GM18499 (cell line): ENCODE measurements at regions not wholly inside any gene's neighbourhood (a gene's known extent, or its start where the extent isn't known, plus 50 kb on each side); places are given as distances from the start of the nearest gene placed in this dataset.

Source experiments
- ATAC-seq: cut with Tn5 transposase; IDR thresholded peaks from one replicate; pipeline ENCODE4 v1.9.1; 2021; ENCODE audit warnings: moderate number of reproducible peaks; ENCODE audit not compliant: insufficient read depth, unreplicated experiment

DNA sequence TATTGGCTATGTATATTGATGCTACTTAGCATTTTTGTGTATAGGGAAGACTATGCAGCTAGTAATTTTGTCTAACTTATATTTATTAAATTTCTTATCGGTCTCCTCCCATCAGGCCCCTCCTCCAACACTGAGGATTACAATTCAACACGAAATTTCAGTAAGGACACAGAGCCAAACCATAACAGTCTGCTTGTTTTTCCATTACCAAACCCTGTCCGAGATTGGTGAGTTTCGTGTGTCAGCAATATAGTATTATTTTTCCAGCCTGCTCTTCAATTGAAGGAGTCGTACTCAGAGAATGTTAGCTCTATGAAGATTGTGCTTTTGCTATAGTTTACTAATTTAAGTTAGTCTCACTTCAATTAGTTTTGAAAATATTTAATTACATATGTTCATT lies 1495.3 kb downstream of the MRPL39 start:
- ATAC-seq, result no peak

DNA sequence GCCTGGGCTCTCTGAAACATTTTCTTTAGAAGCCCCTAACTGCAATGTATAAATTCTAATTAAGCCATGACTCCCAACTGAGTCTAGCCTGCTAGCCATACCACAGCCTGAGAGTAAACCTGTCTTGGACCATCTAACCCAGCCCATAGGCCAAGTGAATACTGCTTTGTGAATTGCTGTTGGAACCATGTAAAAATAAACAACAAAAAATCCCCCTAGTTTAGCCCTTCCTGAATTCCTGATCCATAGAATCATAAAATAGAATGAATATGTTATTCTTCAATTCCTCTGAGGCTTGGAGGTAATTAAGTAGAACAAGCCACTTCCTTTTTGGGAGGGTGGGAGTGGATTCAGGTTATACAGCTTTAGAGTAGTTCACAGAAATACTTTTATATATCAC lies 1496.4 kb downstream of the MRPL39 start:
- no peak for ATAC-seq

- ATAC-seq, result no peak
Measured at GRCh38 chr21:24097181-24097580, 1510.1 kb downstream of the MRPL39 start.

DNA sequence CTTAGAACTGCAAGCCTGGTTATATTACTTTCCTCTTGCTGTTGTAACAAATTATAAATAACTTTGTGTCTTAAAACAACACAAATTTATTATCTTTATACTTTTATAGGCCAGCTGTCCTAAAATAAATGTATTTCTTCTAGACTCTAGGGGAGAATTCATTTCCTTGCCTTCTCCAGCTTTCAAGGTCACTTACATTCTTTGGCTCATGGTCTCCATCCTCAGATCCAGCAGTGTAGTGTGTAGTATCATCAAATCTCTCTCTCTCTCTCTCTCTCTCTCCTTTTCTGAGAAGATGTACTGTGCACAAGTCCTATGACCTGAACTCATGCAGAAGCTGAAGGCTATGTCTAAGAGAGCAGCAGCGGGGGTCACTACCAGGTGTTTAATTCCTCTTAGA lies 1510.6 kb downstream of the MRPL39 start:
- ATAC-seq, result no peak

DNA sequence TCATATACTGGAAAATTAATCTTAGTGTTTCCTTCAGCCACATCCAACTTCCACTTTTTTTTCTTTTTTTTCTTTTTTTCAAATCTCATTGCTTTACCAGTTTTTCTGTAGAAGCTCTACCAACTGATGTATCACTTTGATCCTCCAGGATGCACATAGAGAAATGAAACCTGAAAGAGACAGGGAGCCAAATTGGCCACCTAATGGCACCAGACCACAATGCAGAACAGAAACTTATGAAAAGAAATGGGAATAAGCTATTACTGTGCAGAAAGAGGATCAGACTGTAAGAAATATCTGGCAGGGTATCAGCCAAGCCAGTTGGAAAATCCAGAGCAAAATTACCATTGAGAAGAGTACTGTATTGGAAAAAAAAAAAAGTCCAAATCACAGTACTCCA lies 1514.2 kb downstream of the MRPL39 start:
- ATAC-seq, result no peak

- ATAC-seq, result no peak
Measured at GRCh38 chr21:24076179-24076578, 1531.1 kb downstream of the MRPL39 start.

DNA sequence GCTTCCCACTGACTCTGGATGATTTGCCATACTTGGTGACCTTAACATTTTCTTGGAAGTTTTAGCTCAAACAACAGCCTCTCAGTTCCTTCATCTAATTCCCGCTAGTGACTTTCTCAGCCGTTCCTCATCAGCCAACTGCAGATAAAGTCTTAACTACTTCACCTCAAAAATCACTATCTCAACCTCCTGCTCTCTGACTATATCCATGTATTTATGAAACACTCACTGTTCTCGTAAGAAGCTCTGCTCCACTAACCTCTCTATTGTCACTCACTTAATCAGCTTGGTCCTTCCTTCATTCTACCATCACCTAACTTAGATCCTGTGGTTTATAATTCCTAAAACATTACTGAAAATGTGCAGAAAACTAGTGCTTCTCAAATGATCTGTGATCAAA lies 1551.6 kb downstream of the MRPL39 start:
- ATAC-seq, result no peak

GRCh38 chr21:24050231-24050630 lies 1557.0 kb downstream of the MRPL39 start:
- ATAC-seq, result no peak

- no peak for ATAC-seq
Measured at GRCh38 chr21:24046829-24047443, 1560.3 kb downstream of the MRPL39 start.

- ATAC-seq, result no peak
Measured at GRCh38 chr21:24045775-24046215, 1561.5 kb downstream of the MRPL39 start.

DNA sequence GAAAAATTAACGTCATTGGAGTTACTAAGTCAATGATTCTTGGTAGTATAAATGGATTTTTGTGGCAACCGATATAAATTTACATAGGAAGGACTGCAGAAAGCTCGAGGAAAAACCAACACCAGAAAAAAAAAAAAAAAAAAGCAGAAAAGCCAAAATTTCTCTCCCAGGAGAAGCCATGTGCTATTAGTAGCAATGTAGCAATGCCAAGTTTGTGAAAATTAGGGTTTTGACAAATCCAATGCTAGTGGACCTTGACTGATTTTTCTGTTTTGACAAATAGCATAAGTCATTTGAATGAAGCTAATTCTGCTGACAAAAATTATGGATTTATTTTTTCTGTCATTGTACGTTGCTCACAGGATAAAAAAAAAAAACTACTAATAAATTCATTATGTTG lies 1561.9 kb downstream of the MRPL39 start:
- no peak for ATAC-seq

GRCh38 chr21:24042687-24043086 lies 1564.6 kb downstream of the MRPL39 start:
- no peak for ATAC-seq

- no peak for ATAC-seq
Measured at GRCh38 chr21:24032709-24033232, 1574.5 kb downstream of the MRPL39 start.

GRCh38 chr21:24027396-24027795 lies 1579.9 kb downstream of the MRPL39 start:
- no peak for ATAC-seq

- ATAC-seq, result no peak
Measured at GRCh38 chr21:24025101-24025500, 1582.2 kb downstream of the MRPL39 start.

DNA sequence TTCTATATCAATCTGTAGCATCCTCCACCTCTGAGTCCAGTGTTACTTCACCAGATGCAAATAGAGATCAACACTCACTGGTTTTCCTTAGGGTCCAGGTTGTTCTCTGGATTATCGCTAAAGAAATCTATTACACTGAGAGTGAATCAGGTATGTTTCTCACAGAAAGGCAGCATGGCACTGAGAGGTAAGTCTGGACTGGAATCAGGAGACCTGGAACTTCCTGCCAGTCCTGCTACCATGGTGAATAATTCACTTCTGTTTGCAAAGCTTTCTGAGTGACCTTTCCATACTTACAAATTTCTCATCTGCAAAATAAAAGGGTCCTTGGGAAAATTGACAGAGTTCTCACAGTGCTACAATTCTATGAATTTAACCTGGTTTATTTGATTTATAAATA lies 1583.3 kb downstream of the MRPL39 start:
- no peak for ATAC-seq

DNA sequence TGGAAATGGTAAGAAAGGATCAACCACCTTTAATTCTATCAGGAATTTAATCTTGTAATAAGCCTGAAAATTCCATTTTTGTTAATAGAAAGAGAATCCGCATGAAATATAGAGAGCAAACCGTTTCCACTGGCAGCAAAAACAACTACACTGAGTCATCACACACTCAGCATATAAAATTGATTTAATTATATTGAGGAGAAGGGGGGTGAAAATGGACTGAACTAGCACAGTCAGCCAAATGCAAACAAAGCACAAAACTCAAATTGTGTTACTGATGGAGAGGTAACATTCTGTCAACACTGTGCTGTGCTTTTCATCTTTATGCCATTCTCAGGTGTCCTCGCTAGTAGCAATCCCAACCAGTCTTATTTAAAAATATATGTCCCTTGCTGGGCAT lies 1583.9 kb downstream of the MRPL39 start:
- no peak for ATAC-seq

GRCh38 chr21:24014381-24014780 lies 1592.9 kb downstream of the MRPL39 start:
- ATAC-seq, result no peak

GRCh38 chr21:24011087-24011486 lies 1596.2 kb downstream of the MRPL39 start:
- ATAC-seq, result no peak

GRCh38 chr21:24007592-24007991 lies 1599.7 kb downstream of the MRPL39 start:
- no peak for ATAC-seq

DNA sequence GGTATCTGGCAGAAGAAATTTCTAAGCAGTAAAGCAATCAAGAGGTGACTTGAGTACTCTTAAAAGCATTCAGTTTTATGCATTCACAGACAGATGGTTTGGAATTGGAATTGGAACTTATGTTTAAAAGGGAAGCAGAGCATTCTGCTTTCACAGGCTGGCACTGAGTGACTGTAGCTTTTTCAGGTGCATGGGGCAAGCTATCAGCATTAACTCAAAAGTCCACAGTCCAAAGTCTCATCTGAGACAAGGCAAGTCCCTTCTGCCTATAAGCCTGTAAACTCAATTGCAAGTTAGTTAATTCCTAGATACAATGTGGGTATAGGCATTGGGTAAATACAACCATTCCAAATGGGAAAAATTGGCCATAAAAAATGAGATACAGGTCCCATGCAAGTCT lies 1620.3 kb downstream of the MRPL39 start:
- no peak for ATAC-seq

GRCh38 chr21:23986214-23986613 lies 1621.1 kb downstream of the MRPL39 start:
- ATAC-seq, result no peak

- no peak for ATAC-seq
Measured at GRCh38 chr21:23982546-23982945, 1624.7 kb downstream of the MRPL39 start.
